ENCODE measurements at regions not wholly inside any gene's neighbourhood (a gene's known extent, or its start where the extent isn't known, plus 50 kb on each side); places are given as distances from the start of the nearest gene placed in this dataset.

- no peak for DNase-seq (ENCODE audit: low read depth)
- H3K4me3 ChIP-seq (ENCODE audit: low read depth, low read length): no peak overlapping the region
- TF ChIP-seq, protein P1, sequence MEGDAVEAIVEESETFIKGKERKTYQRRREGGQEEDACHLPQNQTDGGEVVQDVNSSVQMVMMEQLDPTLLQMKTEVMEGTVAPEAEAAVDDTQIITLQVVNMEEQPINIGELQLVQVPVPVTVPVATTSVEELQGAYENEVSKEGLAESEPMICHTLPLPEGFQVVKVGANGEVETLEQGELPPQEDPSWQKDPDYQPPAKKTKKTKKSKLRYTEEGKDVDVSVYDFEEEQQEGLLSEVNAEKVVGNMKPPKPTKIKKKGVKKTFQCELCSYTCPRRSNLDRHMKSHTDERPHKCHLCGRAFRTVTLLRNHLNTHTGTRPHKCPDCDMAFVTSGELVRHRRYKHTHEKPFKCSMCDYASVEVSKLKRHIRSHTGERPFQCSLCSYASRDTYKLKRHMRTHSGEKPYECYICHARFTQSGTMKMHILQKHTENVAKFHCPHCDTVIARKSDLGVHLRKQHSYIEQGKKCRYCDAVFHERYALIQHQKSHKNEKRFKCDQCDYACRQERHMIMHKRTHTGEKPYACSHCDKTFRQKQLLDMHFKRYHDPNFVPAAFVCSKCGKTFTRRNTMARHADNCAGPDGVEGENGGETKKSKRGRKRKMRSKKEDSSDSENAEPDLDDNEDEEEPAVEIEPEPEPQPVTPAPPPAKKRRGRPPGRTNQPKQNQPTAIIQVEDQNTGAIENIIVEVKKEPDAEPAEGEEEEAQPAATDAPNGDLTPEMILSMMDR (IDR thresholded peaks at IDR 0.05; ENCODE audit: control insufficient read depth, extremely low read depth, insufficient read depth): no peak
These were observed 61.7 kb downstream of the KCNJ2 start for GRCh38 chr17:70230850-70231640.

DNA sequence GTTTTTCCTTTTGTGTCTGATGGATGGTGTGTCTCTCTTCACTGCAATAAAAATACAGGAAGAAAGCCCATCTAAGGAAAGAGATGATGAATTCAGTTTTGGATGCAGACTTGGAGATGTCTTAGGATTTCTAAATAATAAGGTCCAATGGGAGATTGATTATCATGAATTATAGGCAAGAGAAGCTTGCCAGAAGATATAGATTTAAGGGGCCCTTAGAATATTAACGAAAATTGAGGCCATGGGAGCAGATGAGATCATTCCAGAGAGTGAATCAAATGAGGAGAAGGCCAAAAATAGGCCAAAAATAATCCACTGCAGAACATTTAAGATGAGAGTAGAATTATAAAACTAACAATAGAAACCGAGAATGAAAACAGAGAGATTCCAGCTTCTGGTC lies 63.1 kb downstream of the KCNJ2 start:
- TF ChIP-seq, protein P1 (IDR thresholded peaks at IDR 0.05; ENCODE audit: control insufficient read depth, extremely low read depth, insufficient read depth): no peak
- H3K4me3 ChIP-seq (ENCODE audit: low read depth, low read length): no peak overlapping the region
- no peak for DNase-seq (ENCODE audit: low read depth)

GRCh38 chr17:70235252-70235651 lies 65.9 kb downstream of the KCNJ2 start:
- TF ChIP-seq, protein P1 (IDR thresholded peaks at IDR 0.05; ENCODE audit: control insufficient read depth, extremely low read depth, insufficient read depth): no peak
- DNase-seq (ENCODE audit: low read depth): no peak
- no peak overlapping the region for H3K4me3 ChIP-seq (ENCODE audit: low read depth, low read length)

DNA sequence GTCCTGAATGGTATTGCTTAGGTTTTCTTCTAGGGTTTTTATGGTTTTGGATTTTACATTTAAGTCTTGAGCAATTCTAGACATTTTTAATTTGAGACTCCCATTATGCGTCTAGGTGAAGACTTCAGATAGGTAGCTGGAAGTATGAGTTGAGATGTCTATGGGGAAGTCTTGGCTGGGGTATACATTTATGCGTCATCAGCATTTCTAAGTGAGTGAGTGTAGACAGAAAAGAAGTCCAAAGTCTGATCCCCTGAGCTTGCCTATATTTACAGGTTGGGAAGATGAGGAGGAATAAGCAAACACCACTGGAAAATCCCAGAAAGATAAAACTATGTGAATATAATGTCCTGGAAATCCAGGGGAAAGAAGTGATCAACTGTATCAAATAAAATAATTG lies 68.9 kb downstream of the KCNJ2 start:
- no peak overlapping the region for H3K4me3 ChIP-seq (ENCODE audit: low read depth, low read length)
- TF ChIP-seq, protein P1 (IDR thresholded peaks at IDR 0.05; ENCODE audit: control insufficient read depth, extremely low read depth, insufficient read depth): no peak
- no peak for DNase-seq (ENCODE audit: low read depth)

DNA sequence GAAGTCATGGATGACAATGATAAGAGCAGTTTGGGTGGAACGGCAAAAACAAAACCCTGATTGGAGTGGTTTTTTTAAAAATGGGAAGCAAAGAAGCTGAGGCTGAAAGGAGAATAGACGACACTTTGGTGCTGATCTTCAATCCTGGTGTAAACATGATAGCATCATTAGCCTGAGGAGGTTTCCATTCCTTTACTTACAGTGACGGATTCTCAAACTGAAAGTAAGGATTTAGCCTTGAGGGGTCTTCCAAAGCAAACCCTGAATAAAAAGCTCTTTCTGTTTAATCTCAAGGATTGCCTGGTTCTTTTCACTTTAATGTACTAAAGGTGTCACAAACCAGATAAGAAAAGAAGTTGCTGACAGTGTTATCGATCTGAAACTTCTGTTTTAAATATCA lies 69.3 kb downstream of the KCNJ2 start:
- no peak for DNase-seq (ENCODE audit: low read depth)
- TF ChIP-seq, protein P1 (IDR thresholded peaks at IDR 0.05; ENCODE audit: control insufficient read depth, extremely low read depth, insufficient read depth): no peak
- H3K4me3 ChIP-seq (ENCODE audit: low read depth, low read length): no peak overlapping the region

DNA sequence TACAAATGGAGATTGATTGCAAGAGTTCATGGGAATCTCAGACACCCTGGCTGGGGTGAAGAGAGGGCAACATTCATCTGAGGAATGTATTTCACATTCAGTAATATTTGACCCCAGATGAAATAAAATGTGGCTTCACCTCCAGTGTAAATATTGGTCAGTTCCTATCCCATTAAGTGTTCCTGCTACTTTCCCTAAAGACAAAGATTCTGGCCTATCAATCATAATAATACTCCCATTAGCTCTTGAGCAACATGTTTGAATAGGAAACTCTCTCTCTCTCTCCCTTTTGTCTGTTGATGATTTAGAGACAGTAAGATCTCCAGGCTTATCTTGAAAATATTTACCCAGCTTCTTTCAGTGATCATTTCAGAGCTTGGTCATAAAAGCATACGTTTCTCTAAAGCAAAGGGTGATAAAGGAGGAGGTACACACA lies 70.1 kb downstream of the KCNJ2 start:
- H3K4me3 ChIP-seq (ENCODE audit: low read depth, low read length): no peak overlapping the region
- TF ChIP-seq, protein P1 (IDR thresholded peaks at IDR 0.05; ENCODE audit: control insufficient read depth, extremely low read depth, insufficient read depth): no peak
- no peak for DNase-seq (ENCODE audit: low read depth)

DNA sequence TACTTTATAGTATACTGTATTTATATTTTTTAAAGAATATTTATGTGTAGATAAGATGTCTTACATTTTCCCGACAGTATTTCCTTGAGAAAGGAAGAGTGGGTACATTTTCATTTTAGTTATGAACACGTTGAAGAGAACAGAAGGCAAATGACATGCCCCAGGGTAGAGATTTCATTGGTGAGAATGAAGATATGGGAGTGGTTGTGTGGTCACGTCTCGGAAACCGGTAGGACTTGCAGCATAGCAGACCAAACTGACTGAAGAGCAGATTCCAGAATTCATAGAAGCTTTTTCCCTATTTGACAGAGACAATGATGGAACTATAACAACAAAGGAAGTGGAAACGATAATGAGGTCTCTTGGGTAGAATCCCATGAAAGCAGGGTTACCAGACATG lies 71.7 kb downstream of the KCNJ2 start:
- DNase-seq (ENCODE audit: low read depth): no peak
- H3K4me3 ChIP-seq (ENCODE audit: low read depth, low read length): no peak overlapping the region
- TF ChIP-seq, protein P1 (IDR thresholded peaks at IDR 0.05; ENCODE audit: control insufficient read depth, extremely low read depth, insufficient read depth): no peak

All from LNCaP clone FGC (cell line).